Liver (tissue), 3 donors: ENCODE measurements at regions not wholly inside any gene's neighbourhood (a gene's known extent, or its start where the extent isn't known, plus 50 kb on each side); places are given as distances from the start of the nearest gene placed in this dataset.

Source experiments
- EGR1 ChIP-seq, 2 donors: IDR thresholded peaks; 2 replicates each; pipeline ENCODE4 v1.6.1; 2016 to 2018; ENCODE audit warnings: antibody characterized with exemption in 2 of 2, low read depth in 2 of 2
- JUND ChIP-seq, 2 donors: IDR thresholded peaks; 2 replicates each; pipeline ENCODE4 v1.6.1; 2016; ENCODE audit warnings: antibody characterized with exemption in 2 of 2
- SP1 ChIP-seq: IDR thresholded peaks from 2 replicates; pipeline ENCODE4 v1.6.1; 2018; ENCODE audit warnings: antibody characterized with exemption, mild to moderate bottlenecking
- TAF1 ChIP-seq: conservative IDR thresholded peaks from 2 replicates; pipeline ENCODE4 v1.6.1; 2016; ENCODE audit warnings: antibody characterized with exemption, mild to moderate bottlenecking
- TF ChIP-seq, protein P1 (sequence below): IDR thresholded peaks from 2 replicates; pipeline ENCODE4 v1.6.1; 2016; ENCODE audit warnings: antibody characterized with exemption
- TF ChIP-seq, protein P2 (sequence below): fragments of 150-350 bp; IDR thresholded peaks from 2 replicates; pipeline ENCODE4 v1.5.1; 2017; ENCODE audit warnings: improper control_type of control experiment, low read depth, low read length; ENCODE audit not compliant: missing input control
- TF ChIP-seq, protein P3 (sequence below): IDR thresholded peaks from 2 replicates; pipeline ENCODE4 v1.6.1; 2016; ENCODE audit warnings: antibody characterized with exemption
- donor health status: healthy.
- donor health status: healthy.

DNA sequence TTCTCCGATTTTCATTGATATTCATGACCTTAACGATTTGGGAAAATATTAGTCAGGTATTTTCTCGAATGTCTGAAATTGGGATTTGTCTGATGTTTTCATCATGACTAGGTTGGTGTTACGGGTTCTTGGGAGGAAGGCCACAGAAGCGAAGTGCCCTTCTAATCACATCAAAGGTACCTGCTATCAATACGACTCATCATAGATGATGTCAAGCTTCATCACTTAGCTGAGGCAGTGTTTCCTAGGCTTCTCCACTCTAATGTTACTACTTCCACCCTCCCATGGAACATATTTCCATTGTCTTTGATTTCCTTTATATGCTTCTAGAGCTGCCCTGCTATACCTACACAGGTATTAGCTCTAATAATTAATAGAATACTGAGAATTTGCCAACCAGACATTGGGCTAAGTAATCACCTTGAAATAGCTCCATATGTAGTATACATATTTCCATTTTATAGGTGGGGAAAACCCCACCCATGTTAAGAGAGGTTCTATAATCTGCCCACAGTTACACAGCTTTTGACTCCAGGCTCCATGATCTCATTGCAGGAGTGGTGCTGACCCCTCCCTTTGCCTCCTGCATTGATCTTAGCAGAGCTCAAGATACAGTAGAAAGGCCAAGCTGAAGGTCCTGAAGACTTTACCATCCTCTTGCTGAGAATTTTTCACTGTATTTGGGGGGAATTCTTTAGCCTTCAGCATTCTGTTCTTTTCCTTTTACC, 238.6 kb upstream of the ADAMTSL1 start:
- TF ChIP-seq, protein P1, sequence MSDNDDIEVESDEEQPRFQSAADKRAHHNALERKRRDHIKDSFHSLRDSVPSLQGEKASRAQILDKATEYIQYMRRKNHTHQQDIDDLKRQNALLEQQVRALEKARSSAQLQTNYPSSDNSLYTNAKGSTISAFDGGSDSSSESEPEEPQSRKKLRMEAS: no peak
- TF ChIP-seq, protein P2, sequence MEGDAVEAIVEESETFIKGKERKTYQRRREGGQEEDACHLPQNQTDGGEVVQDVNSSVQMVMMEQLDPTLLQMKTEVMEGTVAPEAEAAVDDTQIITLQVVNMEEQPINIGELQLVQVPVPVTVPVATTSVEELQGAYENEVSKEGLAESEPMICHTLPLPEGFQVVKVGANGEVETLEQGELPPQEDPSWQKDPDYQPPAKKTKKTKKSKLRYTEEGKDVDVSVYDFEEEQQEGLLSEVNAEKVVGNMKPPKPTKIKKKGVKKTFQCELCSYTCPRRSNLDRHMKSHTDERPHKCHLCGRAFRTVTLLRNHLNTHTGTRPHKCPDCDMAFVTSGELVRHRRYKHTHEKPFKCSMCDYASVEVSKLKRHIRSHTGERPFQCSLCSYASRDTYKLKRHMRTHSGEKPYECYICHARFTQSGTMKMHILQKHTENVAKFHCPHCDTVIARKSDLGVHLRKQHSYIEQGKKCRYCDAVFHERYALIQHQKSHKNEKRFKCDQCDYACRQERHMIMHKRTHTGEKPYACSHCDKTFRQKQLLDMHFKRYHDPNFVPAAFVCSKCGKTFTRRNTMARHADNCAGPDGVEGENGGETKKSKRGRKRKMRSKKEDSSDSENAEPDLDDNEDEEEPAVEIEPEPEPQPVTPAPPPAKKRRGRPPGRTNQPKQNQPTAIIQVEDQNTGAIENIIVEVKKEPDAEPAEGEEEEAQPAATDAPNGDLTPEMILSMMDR: no peak
- TF ChIP-seq EGR1 (IDR thresholded peaks at IDR 0.05; ENCODE audit: low read depth in 2 of 2) (no peak), TAF1 (no peak), JUND (IDR thresholded peaks at IDR 0.05) (no peak), SP1 (no peak)
- TF ChIP-seq, protein P3, sequence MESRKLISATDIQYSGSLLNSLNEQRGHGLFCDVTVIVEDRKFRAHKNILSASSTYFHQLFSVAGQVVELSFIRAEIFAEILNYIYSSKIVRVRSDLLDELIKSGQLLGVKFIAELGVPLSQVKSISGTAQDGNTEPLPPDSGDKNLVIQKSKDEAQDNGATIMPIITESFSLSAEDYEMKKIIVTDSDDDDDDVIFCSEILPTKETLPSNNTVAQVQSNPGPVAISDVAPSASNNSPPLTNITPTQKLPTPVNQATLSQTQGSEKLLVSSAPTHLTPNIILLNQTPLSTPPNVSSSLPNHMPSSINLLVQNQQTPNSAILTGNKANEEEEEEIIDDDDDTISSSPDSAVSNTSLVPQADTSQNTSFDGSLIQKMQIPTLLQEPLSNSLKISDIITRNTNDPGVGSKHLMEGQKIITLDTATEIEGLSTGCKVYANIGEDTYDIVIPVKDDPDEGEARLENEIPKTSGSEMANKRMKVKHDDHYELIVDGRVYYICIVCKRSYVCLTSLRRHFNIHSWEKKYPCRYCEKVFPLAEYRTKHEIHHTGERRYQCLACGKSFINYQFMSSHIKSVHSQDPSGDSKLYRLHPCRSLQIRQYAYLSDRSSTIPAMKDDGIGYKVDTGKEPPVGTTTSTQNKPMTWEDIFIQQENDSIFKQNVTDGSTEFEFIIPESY: no peak
